BLaER1 (cell line): ENCODE measurements at regions not wholly inside any gene's neighbourhood (a gene's known extent, or its start where the extent isn't known, plus 50 kb on each side); places are given as distances from the start of the nearest gene placed in this dataset.

Experiments
- H3K27ac ChIP-seq: shearing (Covaris generic); formaldehyde crosslinking; 2 replicates; pipeline ENCODE4 v1.8.1; 2022
- H3K27me3 ChIP-seq: shearing (Covaris generic); formaldehyde crosslinking; 2 replicates; pipeline ENCODE4 v1.8.1; 2022
- H3K36me3 ChIP-seq: shearing (Covaris generic); formaldehyde crosslinking; 2 replicates; pipeline ENCODE4 v1.8.1; 2022
- H3K4me1 ChIP-seq: shearing (Covaris generic); formaldehyde crosslinking; 2 replicates; pipeline ENCODE4 v1.8.1; 2022
- H3K4me2 ChIP-seq: shearing (Covaris generic); formaldehyde crosslinking; 2 replicates; pipeline ENCODE4 v1.8.1; 2022
- H3K4me3 ChIP-seq: shearing (Covaris generic); formaldehyde crosslinking; 2 replicates; pipeline ENCODE4 v1.8.1; 2022
- H3K9ac ChIP-seq: shearing (Covaris generic); formaldehyde crosslinking; 2 replicates; pipeline ENCODE4 v1.8.1; 2022
- H3K9me3 ChIP-seq: shearing (Covaris generic); formaldehyde crosslinking; 2 replicates; pipeline ENCODE4 v1.8.1; 2022
- H4K20me1 ChIP-seq: shearing (Covaris generic); formaldehyde crosslinking; 2 replicates; pipeline ENCODE4 v1.8.1; 2022
- Cebpa-rat ChIP-seq: shearing (Covaris generic); IDR thresholded peaks from 2 replicates; pipeline ENCODE4 v1.8.1; 2022

- no peak for TF ChIP-seq Cebpa-rat
- H3K27me3 ChIP-seq = no peaks in the 10 kb centered on the region
Observed at GRCh38 chr13:31038834-31039552, 106.5 kb downstream of the TEX26 start.

DNA sequence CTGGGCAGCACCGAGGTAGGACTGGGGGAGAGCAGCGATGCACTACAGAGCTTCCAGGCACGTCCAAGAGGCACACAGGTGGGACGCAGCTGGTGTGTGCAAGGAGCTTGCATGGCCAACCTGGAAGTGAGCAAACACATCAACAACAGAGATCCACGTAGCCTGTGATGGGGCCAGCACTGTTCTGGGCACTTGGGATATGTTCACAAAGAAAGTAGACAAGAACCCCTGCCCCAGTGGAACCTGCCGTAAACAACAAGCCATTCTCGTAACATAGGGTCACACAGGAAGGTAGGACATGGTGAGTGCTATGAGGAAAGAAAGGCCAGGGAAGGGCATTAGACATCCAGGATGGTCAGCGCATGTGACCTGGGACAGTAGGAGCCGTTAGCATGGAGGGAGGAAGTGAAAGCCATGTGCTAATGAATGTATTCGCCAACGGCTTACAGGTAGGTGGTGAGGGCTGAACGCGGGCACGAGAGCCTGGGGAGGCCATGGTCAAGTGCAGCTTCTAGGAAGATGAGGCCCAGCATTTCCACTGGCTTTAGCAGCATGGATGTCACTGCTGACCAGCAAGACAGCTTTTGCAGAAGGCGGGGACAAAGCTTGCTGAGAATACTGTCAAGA is 105.5 kb downstream of the TEX26 start:
- no peak for TF ChIP-seq Cebpa-rat
- Histone ChIP-seq H3K9ac (no peak overlapping the region), H3K9me3 (no peaks in the 10 kb centered on the region), H3K4me3 (no peak overlapping the region), H3K4me1 (peaks cover 44% of the 10 kb centered on the region), H3K27me3 (no peaks in the 10 kb centered on the region), H3K36me3 (no peaks in the 10 kb centered on the region), H3K4me2 (peak overlapping the region; percentile 59; the same call in 1 of the 2 replicates), H4K20me1 (no peaks in the 10 kb centered on the region), H3K27ac (no peak overlapping the region)

More at GRCh38 chr13:31038834-31039552, 106.5 kb downstream of the TEX26 start:
- no peaks in the 10 kb centered on the region for H4K20me1 ChIP-seq
- H3K27ac ChIP-seq = no peak overlapping the region
- no peak overlapping the region for H3K4me3 ChIP-seq
- no peak overlapping the region for H3K9ac ChIP-seq
- H3K4me2 ChIP-seq = peak overlapping the region; percentile 59
- H3K9me3 ChIP-seq = no peaks in the 10 kb centered on the region
- H3K36me3 ChIP-seq = no peaks in the 10 kb centered on the region
- peaks cover 54% of the 10 kb centered on the region for H3K4me1 ChIP-seq

DNA sequence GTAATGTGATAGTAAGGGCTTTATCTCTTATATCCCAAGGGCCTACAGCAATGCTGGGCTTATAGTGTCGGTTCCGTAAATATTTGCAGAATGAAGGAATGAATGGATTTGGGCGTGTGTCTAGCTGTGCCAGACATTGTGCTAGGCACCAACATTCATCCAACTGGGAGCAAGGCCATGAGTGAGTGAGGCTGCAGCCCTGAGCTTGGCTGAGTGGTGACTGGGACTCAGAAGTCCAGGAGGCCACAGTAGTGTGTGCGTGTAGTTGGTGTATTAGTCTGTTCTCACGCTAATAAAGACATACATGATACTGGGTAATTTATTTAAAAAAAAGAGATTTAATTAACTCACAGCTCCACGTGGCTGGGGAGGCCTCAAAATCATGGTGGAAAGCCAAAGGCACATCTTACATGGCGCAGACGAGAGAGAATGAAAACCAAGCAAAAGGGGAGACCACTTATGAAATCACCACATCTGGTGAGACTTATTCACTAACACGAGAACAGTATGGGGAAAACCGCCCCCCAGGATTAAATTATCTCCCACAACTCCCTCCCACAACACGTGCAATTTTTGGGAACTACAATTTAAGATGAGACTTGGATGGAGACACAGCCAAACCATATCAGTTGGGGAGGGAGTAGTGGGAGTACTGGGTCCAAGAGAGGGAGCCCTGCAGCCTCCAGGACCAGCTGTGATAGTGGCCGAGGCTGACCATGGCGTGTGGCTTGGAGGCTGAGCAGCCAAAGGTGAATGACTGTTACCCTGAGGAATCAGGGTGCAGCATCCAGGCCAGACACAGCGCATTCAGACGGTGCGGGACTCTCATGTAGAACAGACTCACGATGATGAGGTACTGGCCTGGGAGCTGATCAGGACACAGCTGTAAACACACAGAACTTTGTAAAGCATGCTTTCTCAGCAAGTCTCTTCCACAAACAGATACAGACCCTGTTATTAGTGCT is 104.6 kb downstream of the TEX26 start:
- no peaks in the 10 kb centered on the region for H3K27me3 ChIP-seq
- no peak for TF ChIP-seq Cebpa-rat
- H3K4me2 ChIP-seq = no peak overlapping the region; the same call in 1 of the 2 replicates
- H4K20me1 ChIP-seq = no peaks in the 10 kb centered on the region
- H3K4me3 ChIP-seq = no peak overlapping the region
- peaks cover 34% of the 10 kb centered on the region for H3K4me1 ChIP-seq
- H3K27ac ChIP-seq = no peak overlapping the region
- H3K9ac ChIP-seq = no peak overlapping the region
- H3K36me3 ChIP-seq = no peaks in the 10 kb centered on the region
- no peaks in the 10 kb centered on the region for H3K9me3 ChIP-seq

- no peaks in the 10 kb centered on the region for H4K20me1 ChIP-seq
- no peak overlapping the region for H3K4me2 ChIP-seq
- H3K27me3 ChIP-seq = no peaks in the 10 kb centered on the region
- no peak overlapping the region for H3K4me3 ChIP-seq
- no peak overlapping the region for H3K27ac ChIP-seq
- H3K36me3 ChIP-seq = no peaks in the 10 kb centered on the region
- no peak overlapping the region for H3K9ac ChIP-seq
- H3K4me1 ChIP-seq = peaks cover 32% of the 10 kb centered on the region
- no peaks in the 10 kb centered on the region for H3K9me3 ChIP-seq
- TF ChIP-seq Cebpa-rat = no peak
Observed at GRCh38 chr13:31035185-31035965, 102.9 kb downstream of the TEX26 start.

GRCh38 chr13:31032528-31033113 is 100.2 kb downstream of the TEX26 start:
- Histone ChIP-seq H3K4me3 (no peak overlapping the region), H3K9ac (no peak overlapping the region), H3K27ac (no peak overlapping the region), H3K4me2 (no peak overlapping the region), H3K4me1 (peaks cover 8% of the 10 kb centered on the region; the same call in 1 of the 2 replicates), H3K27me3 (no peaks in the 10 kb centered on the region), H3K36me3 (no peaks in the 10 kb centered on the region), H4K20me1 (no peaks in the 10 kb centered on the region), H3K9me3 (no peaks in the 10 kb centered on the region)
- TF ChIP-seq Cebpa-rat = no peak

DNA sequence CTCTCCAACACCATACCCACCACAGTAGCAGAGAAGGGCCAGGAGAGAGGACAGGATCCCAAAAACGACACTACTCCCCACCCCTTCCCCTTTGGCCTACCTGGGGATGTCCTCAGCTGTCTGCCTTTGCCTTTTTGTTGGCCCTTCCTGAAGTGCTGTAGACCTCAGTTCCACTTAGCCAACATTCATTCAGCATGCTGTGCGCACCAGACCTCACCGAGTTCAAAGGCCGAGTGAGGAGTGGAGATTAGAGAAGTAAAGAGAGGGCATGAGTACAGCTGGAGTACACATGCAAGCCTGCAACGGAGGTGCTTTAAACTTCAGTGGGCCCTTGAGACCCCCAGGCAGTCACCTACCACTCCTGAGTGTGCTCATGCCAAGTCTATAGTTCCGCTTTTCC is 99.0 kb downstream of the TEX26 start:
- H3K27ac ChIP-seq = no peak overlapping the region
- no peaks in the 10 kb centered on the region for H3K36me3 ChIP-seq
- TF ChIP-seq Cebpa-rat = no peak
- H3K9ac ChIP-seq = no peak overlapping the region
- no peaks in the 10 kb centered on the region for H3K9me3 ChIP-seq
- no peak overlapping the region for H3K4me3 ChIP-seq
- H3K4me1 ChIP-seq = no peaks in the 10 kb centered on the region
- H3K4me2 ChIP-seq = no peak overlapping the region
- H4K20me1 ChIP-seq = no peaks in the 10 kb centered on the region
- no peaks in the 10 kb centered on the region for H3K27me3 ChIP-seq

DNA sequence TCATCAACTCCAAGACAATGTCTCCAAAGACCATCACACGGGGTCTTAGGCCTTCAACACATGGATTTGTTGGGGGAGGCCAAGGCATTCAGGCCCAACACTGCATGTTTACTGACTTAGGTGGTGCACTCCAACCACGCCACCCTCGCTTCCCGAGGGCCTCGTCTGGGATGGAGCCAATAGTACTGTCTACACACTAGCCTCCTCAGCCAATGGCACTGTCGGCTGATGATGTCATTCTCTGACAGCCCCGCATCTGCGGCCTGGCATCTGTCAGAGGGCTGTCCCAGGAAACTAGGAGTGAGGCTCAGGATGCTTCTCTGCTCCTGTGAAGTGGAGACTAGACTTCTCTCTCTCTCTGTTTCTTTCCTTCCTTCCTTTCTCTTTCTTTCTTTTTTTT is 96.6 kb downstream of the TEX26 start:
- H3K4me2 ChIP-seq = no peak overlapping the region
- no peaks in the 10 kb centered on the region for H3K36me3 ChIP-seq
- no peaks in the 10 kb centered on the region for H3K4me1 ChIP-seq
- no peak for TF ChIP-seq Cebpa-rat
- no peak overlapping the region for H3K9ac ChIP-seq
- H3K27ac ChIP-seq = no peak overlapping the region
- H4K20me1 ChIP-seq = no peaks in the 10 kb centered on the region
- H3K9me3 ChIP-seq = no peaks in the 10 kb centered on the region
- no peak overlapping the region for H3K4me3 ChIP-seq
- H3K27me3 ChIP-seq = no peaks in the 10 kb centered on the region

GRCh38 chr13:31027136-31027535 is 94.7 kb downstream of the TEX26 start:
- H3K4me3 ChIP-seq = no peak overlapping the region
- H3K27me3 ChIP-seq = no peaks in the 10 kb centered on the region
- no peak overlapping the region for H3K4me2 ChIP-seq
- no peak overlapping the region for H3K27ac ChIP-seq
- H3K9me3 ChIP-seq = no peaks in the 10 kb centered on the region
- H3K9ac ChIP-seq = no peak overlapping the region
- no peaks in the 10 kb centered on the region for H3K36me3 ChIP-seq
- H3K4me1 ChIP-seq = no peaks in the 10 kb centered on the region
- no peaks in the 10 kb centered on the region for H4K20me1 ChIP-seq
- TF ChIP-seq Cebpa-rat = no peak
